Naive thymus-derived CD8-positive, alpha-beta T cell (primary cell): ENCODE measurements at regions not wholly inside any gene's neighbourhood (a gene's known extent, or its start where the extent isn't known, plus 50 kb on each side); places are given as distances from the start of the nearest gene placed in this dataset.

Source experiments
- ATAC-seq, 2 donors: fragments of 150-1000 bp; cut with Tn5 transposase in 1 of 2; sonication (Bioruptor Pico), chemical (Tn5 transposase) in 1 of 2; 1 replicate in 1 of 2; 2 replicates in 1 of 2; pipeline ENCODE4 v1.10.0; 2021; ENCODE audit warnings: mild to moderate bottlenecking in 2 of 2, moderate library complexity in 2 of 2
- POLR2A ChIA-PET: fragments of 350-600 bp; sonication (Branson Sonifier 250); formaldehyde crosslinking; loops from one replicate; lab custom pipeline; 2021; ENCODE audit warnings: antibody characterized with exemption; lab: Charles Lee
- DNase-seq, 10 donors: peaks; one replicate each; pipeline versions ENCODE4 v3.0.0 to v3.0.0-alpha.2; 2020 to 2022
- H3K27ac Mint-ChIP-seq, 10 donors: one replicate each; pipeline ENCODE4 v1.8.0; 2020 to 2022; ENCODE audit warnings: mild to moderate bottlenecking in 10 of 10, mixed read lengths in 10 of 10, moderate library complexity in 4 of 10, inconsistent platforms in 1 of 10
- H3K27me3 Mint-ChIP-seq, 5 donors: one replicate each; pipeline ENCODE4 v1.8.0; 2021 to 2022; ENCODE audit warnings: mixed read lengths in 5 of 5
- H3K36me3 Mint-ChIP-seq, 3 donors: one replicate each; pipeline ENCODE4 v1.8.0; 2020 to 2022; ENCODE audit warnings: mixed read lengths in 3 of 3, mild to moderate bottlenecking in 2 of 3, inconsistent platforms in 1 of 3
- H3K4me1 Mint-ChIP-seq, 4 donors: one replicate each; pipeline ENCODE4 v1.8.0; 2021 to 2022; ENCODE audit warnings: mixed read lengths in 4 of 4
- H3K4me3 Mint-ChIP-seq, 10 donors: one replicate each; pipeline ENCODE4 v1.8.0; 2020 to 2022; ENCODE audit warnings: mild to moderate bottlenecking in 10 of 10, mixed read lengths in 10 of 10, moderate library complexity in 6 of 10, inconsistent platforms in 1 of 10
- H3K9me3 Mint-ChIP-seq, 9 donors: one replicate each; pipeline ENCODE4 v1.8.0; 2020 to 2022; ENCODE audit warnings: mixed read lengths in 9 of 9, mild to moderate bottlenecking in 3 of 9, inconsistent platforms in 1 of 9, moderate library complexity in 1 of 9

DNA sequence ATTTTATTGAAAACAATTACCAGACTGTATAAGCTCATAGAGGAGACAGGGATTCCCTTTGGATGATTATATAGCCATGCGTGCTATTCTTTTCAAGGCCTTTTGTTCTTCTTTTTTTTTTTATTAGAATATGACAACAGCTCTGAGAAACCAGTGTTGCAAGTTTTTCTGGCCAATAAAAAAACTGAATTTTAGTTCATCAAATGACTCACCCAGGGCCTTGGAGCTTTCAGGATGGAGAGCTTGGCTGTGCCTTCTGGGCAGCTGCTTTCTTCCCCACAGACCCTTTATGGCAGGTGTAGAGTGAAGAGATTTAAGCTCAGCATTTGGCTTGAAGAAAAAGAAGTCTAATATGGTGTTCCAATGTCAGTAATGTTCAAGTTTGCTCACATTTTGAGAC, 497.9 kb upstream of the FANCL start:
- ATAC-seq (no peak), DNase-seq (no peak)
- Mint-ChIP-seq H3K27ac (no peak overlapping the region), H3K4me1 (no peaks in the 10 kb centered on the region), H3K36me3 (no peaks in the 10 kb centered on the region), H3K27me3 (peaks cover 0 to 12% (median 0%) of the 10 kb centered on the region in 5 donors), H3K9me3 (peaks cover 0 to 2% (median 0%) of the 10 kb centered on the region in 9 donors), H3K4me3 (no peak overlapping the region)
- POLR2A ChIA-PET: no interaction called here

DNA sequence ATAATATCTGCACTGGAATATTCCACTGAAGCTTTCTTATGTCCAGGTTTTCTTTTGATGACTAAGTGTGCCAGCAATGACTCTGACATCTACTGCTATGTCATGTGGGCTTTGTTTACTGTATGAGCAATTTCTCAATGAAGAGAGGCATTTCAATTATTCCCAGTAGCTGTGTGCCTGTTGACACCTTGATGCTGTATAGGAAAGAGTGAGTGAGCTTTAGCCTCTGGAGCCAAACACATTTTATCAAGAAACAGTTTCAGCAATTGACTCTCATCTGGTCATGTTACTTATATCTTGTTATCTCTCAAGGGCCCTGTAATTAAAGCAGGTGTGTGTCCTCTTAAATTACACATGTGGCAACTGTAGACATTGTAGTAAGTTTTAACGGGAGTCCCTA, 493.2 kb upstream of the FANCL start:
- H3K4me3 Mint-ChIP-seq: no peak overlapping the region
- no peaks in the 10 kb centered on the region for H3K9me3 Mint-ChIP-seq
- no peaks in the 10 kb centered on the region for H3K36me3 Mint-ChIP-seq
- H3K4me1 Mint-ChIP-seq: peaks cover 0 to 5% (median 2%) of the 10 kb centered on the region in 4 donors
- DNase-seq (no peak), ATAC-seq (no peak)
- POLR2A ChIA-PET: no interaction called here
- H3K27ac Mint-ChIP-seq: no peak overlapping the region
- peaks cover 0 to 12% (median 1%) of the 10 kb centered on the region in 5 donors for H3K27me3 Mint-ChIP-seq

DNA sequence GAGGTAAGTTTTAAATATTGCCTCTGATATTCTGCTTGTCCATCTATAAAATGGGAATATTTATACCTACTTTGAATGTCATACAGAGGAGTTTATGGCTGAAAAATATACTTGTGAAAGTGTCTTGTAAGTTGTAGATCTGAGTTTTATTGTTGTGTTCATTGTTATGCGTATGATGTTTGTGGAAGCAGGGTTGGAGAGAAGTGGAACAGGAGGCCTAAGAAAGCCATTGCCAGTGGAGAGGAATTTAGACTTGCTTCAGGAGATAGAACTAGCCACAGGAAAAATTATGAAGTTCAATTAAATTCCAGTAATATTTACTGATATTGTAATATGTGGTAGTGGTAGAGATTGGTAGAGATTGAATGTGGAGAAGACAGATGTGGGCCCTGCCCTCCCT, 491.9 kb upstream of the FANCL start:
- Mint-ChIP-seq H3K36me3 (no peaks in the 10 kb centered on the region), H3K4me3 (no peak overlapping the region), H3K9me3 (no peaks in the 10 kb centered on the region), H3K27ac (no peak overlapping the region), H3K27me3 (peaks cover 0 to 13% (median 2%) of the 10 kb centered on the region in 5 donors), H3K4me1 (peaks cover 0 to 5% (median 2%) of the 10 kb centered on the region in 4 donors)
- DNase-seq: no peak
- no peak for ATAC-seq
- POLR2A ChIA-PET: no interaction called here

DNA sequence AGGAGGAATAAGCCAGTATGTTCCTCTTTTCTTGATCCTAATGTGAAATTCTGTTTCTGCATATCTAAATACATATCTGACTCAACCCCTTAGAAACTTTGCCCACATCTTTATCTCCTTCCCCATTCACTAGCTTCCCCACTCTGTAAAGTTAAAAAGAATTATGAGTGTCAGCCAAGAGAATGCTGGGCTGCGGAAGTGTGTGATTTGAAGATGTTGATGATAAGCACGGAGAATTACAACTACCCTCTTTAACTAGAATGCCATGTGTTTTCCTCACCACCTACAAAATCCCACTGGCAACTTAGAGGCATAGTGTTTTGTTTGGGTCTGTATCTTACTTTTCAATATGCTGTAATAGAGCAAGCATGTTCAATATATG, 490.4 kb upstream of the FANCL start:
- Mint-ChIP-seq H3K36me3 (no peaks in the 10 kb centered on the region), H3K27ac (no peak overlapping the region), H3K4me1 (peaks cover 0 to 5% (median 2%) of the 10 kb centered on the region in 4 donors), H3K9me3 (no peaks in the 10 kb centered on the region), H3K4me3 (no peak overlapping the region), H3K27me3 (peaks cover 0 to 12% (median 2%) of the 10 kb centered on the region in 5 donors)
- no peak for ATAC-seq
- POLR2A ChIA-PET: no interaction called here
- DNase-seq: no peak

DNA sequence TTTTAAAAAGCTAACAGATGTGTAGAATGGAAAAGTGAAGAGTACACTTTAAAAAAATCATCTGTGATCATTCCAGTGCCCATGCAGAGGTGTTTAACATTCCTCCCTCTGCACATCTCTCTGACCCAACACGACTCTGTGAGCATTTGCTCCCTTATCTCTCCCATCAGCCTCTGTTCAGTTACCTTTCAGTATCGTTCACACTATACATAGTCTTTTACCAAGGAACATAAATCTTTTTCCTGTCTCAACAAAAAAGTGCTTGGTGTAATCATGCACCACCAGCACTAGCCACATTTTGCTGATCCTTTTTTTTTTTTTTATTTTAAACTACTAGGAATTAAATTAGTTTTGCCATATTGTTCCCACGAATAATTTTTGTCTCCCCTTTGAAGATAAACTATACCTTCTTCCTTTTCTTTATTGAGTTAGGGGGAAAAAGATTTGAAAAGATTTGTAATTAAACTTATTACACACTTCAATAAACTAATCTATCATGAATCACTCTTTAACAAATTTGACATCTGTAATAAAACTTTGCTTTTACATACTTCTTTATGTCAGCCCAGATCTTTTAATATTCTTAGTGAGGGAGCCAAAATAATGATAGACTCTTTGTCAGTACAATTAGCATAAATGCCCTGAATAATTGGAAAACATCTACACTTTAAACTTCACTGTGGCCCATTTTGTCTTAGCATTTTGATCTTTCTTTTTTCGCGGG, 489.8 kb upstream of the FANCL start:
- H3K4me1 Mint-ChIP-seq: peaks cover 0 to 5% (median 2%) of the 10 kb centered on the region in 4 donors
- H3K9me3 Mint-ChIP-seq: no peaks in the 10 kb centered on the region
- peaks cover 0 to 12% (median 2%) of the 10 kb centered on the region in 5 donors for H3K27me3 Mint-ChIP-seq
- ATAC-seq: no peak
- no peaks in the 10 kb centered on the region for H3K36me3 Mint-ChIP-seq
- no peak overlapping the region for H3K27ac Mint-ChIP-seq
- POLR2A ChIA-PET: no interaction called here
- DNase-seq: no peak
- no peak overlapping the region for H3K4me3 Mint-ChIP-seq

DNA sequence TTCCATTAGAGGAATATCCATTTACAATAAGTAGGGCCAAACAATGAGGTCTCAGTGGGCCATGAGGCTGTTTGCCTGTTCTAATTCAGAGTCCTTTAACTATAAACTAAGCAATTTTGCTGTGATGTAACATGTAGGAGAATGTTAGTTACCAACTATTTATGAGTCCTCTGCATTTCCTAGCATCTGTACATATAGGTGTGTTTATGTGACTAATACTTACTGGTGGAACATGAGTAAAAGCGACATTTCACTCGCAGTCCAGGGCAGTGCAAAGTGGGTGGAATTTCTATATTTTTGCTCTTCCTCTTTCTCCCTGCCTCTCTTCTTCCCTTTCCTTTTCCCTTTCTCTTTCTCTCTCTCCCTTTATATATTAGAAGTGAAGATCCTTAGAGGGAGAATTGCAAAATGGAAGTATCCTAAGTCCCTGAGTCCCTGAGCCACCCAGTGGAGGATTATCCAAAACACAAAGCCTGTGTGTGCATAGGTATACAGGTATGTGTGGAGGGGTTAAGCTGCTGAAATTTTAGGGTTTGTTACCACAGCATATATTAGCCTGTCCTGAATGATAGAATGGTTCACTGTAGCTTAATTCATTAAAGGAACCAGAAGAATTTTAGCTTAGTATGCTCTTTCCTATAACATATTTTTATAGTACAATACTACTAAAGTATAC, 487.0 kb upstream of the FANCL start:
- no peak for ATAC-seq
- H3K36me3 Mint-ChIP-seq: no peaks in the 10 kb centered on the region
- H3K27me3 Mint-ChIP-seq: peaks cover 0 to 18% (median 2%) of the 10 kb centered on the region in 5 donors
- DNase-seq: no peak
- no peaks in the 10 kb centered on the region for H3K9me3 Mint-ChIP-seq
- peaks cover 0 to 5% (median 2%) of the 10 kb centered on the region in 4 donors for H3K4me1 Mint-ChIP-seq
- no peak overlapping the region for H3K4me3 Mint-ChIP-seq
- POLR2A ChIA-PET: no interaction called here
- H3K27ac Mint-ChIP-seq: no peak overlapping the region

DNA sequence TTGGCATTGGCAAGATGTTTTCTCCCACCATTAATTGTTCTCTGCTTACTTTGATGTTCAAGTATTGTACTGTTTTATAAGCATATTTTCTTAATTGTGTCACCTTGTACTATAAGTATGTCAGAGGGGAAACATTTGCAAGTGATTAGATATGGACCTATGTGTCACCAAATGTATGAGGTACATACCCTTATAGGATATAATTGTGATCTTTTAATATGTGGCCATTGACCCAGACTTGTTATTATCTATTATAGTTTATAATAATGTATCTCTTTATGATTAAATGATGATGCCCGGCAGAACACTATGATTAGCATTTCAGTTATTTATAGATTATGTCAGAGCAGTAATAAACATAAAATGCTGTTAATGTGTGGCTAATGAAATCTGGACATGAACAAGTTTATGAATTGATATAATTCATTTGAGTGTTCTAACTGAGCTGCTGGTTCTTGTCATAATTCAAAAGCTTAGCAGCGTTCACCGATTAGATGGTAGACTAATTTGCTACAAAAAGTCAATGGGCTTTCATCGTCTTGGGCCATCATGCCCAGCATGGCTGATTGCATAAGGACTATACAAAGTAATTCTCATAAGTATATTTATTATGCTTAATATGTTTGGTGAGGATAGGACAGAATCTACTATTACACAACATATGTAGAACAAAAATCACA, 480.9 kb upstream of the FANCL start:
- ATAC-seq (no peak), DNase-seq (no peak)
- H3K27me3 Mint-ChIP-seq: peaks cover 0 to 7% (median 2%) of the 10 kb centered on the region in 5 donors
- no peaks in the 10 kb centered on the region for H3K4me1 Mint-ChIP-seq
- H3K9me3 Mint-ChIP-seq: no peaks in the 10 kb centered on the region
- no peak overlapping the region for H3K27ac Mint-ChIP-seq
- no peak overlapping the region for H3K4me3 Mint-ChIP-seq
- POLR2A ChIA-PET: no interaction called here
- H3K36me3 Mint-ChIP-seq: no peaks in the 10 kb centered on the region

DNA sequence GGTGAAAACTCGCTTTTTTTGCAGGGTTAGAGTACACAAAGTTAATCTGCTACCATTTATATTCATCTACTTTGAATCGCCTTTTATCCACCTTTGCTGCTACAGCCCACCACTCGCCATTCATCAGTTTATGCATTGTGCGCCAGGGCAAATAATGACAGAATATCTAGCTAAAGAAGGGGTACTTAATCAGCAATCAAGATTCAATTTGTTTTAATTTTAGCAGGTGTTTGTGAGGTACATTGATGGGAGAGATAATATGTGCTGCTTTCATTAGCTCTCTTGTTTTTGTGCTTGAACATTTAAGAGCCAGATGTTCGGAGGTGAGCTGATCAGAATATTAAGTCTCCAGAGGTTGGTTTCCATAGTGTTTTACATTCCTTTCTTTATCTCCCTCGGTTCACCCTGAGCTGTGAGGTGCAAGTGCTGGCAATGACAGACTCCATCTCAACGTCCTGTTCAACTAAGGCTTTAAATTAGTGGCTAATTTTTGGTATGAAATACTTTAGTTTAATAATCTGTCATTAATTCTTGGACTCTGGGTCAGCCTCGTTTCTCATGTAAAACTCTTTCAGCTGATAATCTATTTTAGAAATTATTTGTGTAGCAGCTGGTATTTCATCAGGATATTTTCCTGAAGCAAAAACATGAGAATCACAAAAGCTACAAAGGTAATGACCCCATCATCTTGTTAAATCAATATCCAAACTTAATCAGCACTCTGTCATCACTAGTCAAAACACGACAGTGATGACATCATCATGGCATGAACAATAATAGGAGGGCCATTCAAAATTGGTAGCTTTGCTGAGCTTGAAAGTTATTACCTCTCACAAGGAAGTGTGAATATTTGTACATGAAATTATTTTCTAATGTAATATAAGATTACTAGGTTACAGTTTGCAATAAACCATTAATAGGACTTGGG, 479.9 kb upstream of the FANCL start:
- H3K27me3 Mint-ChIP-seq: peaks cover 0 to 10% (median 5%) of the 10 kb centered on the region in 5 donors
- POLR2A ChIA-PET: no interaction called here
- no peaks in the 10 kb centered on the region for H3K4me1 Mint-ChIP-seq
- no peak overlapping the region for H3K4me3 Mint-ChIP-seq
- H3K36me3 Mint-ChIP-seq: no peaks in the 10 kb centered on the region
- H3K27ac Mint-ChIP-seq: peak overlapping the region in 1 of 10 donors; percentile 6
- H3K9me3 Mint-ChIP-seq: no peaks in the 10 kb centered on the region
- DNase-seq (no peak), ATAC-seq (no peak)

DNA sequence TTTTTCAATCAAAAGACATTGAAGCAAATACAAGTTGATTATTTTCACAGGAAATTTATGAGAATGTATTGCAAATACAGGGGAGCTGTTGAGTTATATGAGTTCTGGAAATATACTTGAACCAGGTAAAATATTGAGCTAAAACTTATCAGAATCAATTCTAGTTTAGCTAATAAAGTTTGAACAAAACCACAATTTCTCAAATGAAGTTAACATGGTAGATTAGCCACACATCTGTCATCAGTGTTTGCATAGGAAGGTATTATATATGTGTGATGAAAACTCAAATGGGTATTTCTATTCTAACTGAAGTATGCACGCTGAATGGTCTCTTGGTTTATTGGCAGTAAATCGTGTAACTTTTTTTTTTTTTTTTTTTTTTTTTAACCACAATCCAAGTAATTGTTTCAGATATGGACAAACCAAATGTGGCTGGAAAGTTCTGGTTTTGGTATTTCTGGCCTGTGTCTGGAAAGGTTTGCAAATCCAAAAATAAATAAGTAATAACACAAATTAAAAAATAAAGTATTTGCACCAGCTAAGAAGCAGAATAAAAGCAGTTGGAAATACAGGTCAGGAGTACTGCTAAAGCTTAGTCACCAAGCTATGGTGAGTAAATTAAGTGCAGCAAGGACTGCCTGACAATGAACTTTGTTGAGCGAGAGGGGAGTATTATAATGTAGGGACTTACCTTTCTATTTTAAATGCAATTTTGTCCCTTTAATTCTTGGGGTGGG, 479.1 kb upstream of the FANCL start:
- POLR2A ChIA-PET: no interaction called here
- H3K27me3 Mint-ChIP-seq: peaks cover 0 to 14% (median 5%) of the 10 kb centered on the region in 5 donors
- H3K9me3 Mint-ChIP-seq: no peaks in the 10 kb centered on the region
- no peaks in the 10 kb centered on the region for H3K4me1 Mint-ChIP-seq
- no peak for DNase-seq
- no peak for ATAC-seq
- H3K4me3 Mint-ChIP-seq: no peak overlapping the region
- no peak overlapping the region for H3K27ac Mint-ChIP-seq
- H3K36me3 Mint-ChIP-seq: no peaks in the 10 kb centered on the region

DNA sequence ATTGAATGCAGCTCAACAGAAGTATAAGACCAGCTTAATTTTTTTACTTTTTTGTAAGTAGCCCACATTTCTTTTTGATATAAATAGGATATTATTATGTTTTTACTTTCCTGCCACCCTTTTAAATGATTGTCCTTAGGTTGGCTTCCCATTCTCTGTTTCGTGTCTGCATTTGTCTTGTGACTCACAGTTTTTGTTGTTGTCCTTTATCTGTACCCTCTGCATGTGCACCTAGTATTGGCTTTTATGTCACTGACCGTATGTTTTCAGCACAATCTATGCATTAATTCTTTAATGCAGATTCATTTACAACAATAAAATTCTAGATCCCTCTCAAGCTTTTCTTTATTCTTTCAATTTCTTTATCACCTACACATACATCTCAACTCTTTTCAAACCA, 474.2 kb upstream of the FANCL start:
- POLR2A ChIA-PET: no interaction called here
- Mint-ChIP-seq H3K4me1 (no peaks in the 10 kb centered on the region), H3K9me3 (no peaks in the 10 kb centered on the region), H3K27ac (no peak overlapping the region), H3K4me3 (no peak overlapping the region), H3K27me3 (peaks cover 0 to 14% (median 5%) of the 10 kb centered on the region in 5 donors), H3K36me3 (no peaks in the 10 kb centered on the region)
- no peak for ATAC-seq
- no peak for DNase-seq

DNA sequence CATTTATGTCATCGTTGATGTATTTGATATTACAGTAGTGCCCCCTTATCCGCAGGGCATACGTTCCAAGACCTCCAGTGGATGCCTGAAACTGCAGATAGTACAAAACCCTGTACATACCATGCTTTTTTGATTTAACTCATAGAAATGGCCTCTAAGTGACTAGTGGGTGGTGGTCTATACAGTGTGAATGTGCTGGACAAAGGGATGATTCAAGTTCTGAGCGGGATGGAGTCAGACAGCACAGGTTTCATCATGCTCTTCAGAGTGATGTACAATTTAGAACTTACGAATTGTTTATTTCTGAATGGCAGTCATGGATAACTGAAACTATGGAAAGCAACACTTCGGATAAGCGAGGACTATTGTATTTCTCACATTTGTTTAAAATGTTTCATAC, 473.1 kb upstream of the FANCL start:
- H3K4me3 Mint-ChIP-seq: no peak overlapping the region
- no peaks in the 10 kb centered on the region for H3K4me1 Mint-ChIP-seq
- DNase-seq (no peak), ATAC-seq (no peak)
- no peak overlapping the region for H3K27ac Mint-ChIP-seq
- no peaks in the 10 kb centered on the region for H3K9me3 Mint-ChIP-seq
- POLR2A ChIA-PET: no interaction called here
- H3K27me3 Mint-ChIP-seq: peaks cover 0 to 14% (median 4%) of the 10 kb centered on the region in 5 donors
- H3K36me3 Mint-ChIP-seq: no peaks in the 10 kb centered on the region

DNA sequence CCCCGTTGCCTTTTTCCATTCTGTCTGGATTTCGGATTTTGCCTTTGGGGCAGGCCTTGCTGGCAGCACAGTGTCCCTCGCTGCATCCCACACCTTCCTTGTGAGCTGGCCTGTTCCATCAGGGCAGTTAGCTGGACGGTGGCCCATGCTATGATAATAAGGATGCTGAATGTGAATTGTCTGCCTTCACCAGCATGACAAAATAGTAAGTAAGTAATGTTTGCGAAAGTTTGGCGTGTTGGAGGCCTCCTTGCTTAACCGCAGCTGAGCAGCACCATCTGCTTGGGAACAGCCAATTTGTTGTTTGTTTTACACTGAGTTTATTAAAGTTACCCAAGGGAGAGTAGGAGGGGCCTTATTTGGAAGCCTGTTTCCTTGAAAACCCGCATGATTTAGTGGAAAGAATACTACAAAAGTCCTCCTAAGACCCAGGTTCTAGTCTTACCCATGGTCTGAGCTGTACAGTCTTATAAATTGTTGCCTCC, 469.7 kb upstream of the FANCL start:
- Mint-ChIP-seq H3K27me3 (peaks cover 0 to 13% (median 2%) of the 10 kb centered on the region in 5 donors), H3K36me3 (no peaks in the 10 kb centered on the region), H3K4me3 (no peak overlapping the region), H3K27ac (no peak overlapping the region), H3K9me3 (peaks cover 0 to 3% (median 0%) of the 10 kb centered on the region in 9 donors), H3K4me1 (no peaks in the 10 kb centered on the region)
- ATAC-seq (no peak), DNase-seq (no peak)
- POLR2A ChIA-PET: no interaction called here
